PFSK-1 (cell line): ENCODE measurements at regions not wholly inside any gene's neighbourhood (a gene's known extent, or its start where the extent isn't known, plus 50 kb on each side); places are given as distances from the start of the nearest gene placed in this dataset.

Experiments
- FOXP2 ChIP-seq: optimal IDR thresholded peaks from 2 replicates; pipeline ENCODE3; 2011; ENCODE audit warnings: borderline replicate concordance, control low read depth, inconsistent platforms; ENCODE audit not compliant: insufficient read depth; ENCODE audit errors: extremely low read length, extremely low read depth
- POLR2AphosphoS5 ChIP-seq: IDR thresholded peaks from 2 replicates; pipeline ENCODE4 v1.6.1; 2012; ENCODE audit warnings: low read depth, mild to moderate bottlenecking, control low read depth, low read length, moderate library complexity
- SIN3A ChIP-seq: IDR thresholded peaks from 2 replicates; pipeline ENCODE4 v1.6.1; 2012; ENCODE audit warnings: mild to moderate bottlenecking, low read length, moderate library complexity, borderline replicate concordance; ENCODE audit not compliant: insufficient read depth
- TAF1 ChIP-seq: IDR thresholded peaks from 2 replicates; pipeline ENCODE4 v1.6.1; 2012; ENCODE audit warnings: low read length, control low read depth, borderline replicate concordance; ENCODE audit not compliant: insufficient read depth
- TF ChIP-seq, protein P1 (sequence below), 2 experiments: IDR thresholded peaks; 2 replicates each; pipeline versions ENCODE4 v1.6.1 to v1.8.0; 2011 to 2012; ENCODE audit warnings: low read depth in 2 of 2, low read length in 2 of 2, control low read depth in 1 of 2, inconsistent platforms in 1 of 2, mild to moderate bottlenecking in 1 of 2, moderate library complexity in 1 of 2; ENCODE audit not compliant: insufficient read depth in 1 of 2

DNA sequence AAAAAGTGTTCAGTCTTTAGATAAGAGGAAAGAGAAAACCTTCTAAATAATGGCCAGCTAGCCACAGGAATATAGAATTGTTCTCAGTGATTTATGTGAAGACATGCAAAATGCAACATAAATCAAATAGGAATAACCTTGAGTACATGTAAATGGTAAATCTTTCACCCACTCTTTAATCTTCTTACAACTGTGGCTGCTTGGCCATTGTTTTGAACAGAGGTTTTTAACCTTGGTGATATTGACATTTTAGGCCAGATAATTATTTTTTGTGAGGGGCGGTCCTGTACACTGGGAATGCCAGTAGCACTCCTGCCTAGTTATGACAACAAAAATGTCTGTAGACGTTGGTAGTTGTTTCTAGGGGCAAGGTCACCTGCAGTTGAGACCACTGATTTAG is 479.9 kb upstream of the NOVA1 start:
- no peak for TF ChIP-seq POLR2AphosphoS5
- TF ChIP-seq SIN3A, result no peak

- no peak for TF ChIP-seq SIN3A
- TF ChIP-seq, protein P1, sequence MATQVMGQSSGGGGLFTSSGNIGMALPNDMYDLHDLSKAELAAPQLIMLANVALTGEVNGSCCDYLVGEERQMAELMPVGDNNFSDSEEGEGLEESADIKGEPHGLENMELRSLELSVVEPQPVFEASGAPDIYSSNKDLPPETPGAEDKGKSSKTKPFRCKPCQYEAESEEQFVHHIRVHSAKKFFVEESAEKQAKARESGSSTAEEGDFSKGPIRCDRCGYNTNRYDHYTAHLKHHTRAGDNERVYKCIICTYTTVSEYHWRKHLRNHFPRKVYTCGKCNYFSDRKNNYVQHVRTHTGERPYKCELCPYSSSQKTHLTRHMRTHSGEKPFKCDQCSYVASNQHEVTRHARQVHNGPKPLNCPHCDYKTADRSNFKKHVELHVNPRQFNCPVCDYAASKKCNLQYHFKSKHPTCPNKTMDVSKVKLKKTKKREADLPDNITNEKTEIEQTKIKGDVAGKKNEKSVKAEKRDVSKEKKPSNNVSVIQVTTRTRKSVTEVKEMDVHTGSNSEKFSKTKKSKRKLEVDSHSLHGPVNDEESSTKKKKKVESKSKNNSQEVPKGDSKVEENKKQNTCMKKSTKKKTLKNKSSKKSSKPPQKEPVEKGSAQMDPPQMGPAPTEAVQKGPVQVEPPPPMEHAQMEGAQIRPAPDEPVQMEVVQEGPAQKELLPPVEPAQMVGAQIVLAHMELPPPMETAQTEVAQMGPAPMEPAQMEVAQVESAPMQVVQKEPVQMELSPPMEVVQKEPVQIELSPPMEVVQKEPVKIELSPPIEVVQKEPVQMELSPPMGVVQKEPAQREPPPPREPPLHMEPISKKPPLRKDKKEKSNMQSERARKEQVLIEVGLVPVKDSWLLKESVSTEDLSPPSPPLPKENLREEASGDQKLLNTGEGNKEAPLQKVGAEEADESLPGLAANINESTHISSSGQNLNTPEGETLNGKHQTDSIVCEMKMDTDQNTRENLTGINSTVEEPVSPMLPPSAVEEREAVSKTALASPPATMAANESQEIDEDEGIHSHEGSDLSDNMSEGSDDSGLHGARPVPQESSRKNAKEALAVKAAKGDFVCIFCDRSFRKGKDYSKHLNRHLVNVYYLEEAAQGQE (IDR thresholded peaks at IDR 0.05; ENCODE audit: insufficient read depth in 1 of 2, low read depth in 2 of 2, low read length in 2 of 2), result no peak
- no peak for TF ChIP-seq POLR2AphosphoS5
- TF ChIP-seq TAF1, result no peak
- no peak for TF ChIP-seq FOXP2
These were observed 480.4 kb upstream of the NOVA1 start for GRCh38 chr14:27078191-27078590.

DNA sequence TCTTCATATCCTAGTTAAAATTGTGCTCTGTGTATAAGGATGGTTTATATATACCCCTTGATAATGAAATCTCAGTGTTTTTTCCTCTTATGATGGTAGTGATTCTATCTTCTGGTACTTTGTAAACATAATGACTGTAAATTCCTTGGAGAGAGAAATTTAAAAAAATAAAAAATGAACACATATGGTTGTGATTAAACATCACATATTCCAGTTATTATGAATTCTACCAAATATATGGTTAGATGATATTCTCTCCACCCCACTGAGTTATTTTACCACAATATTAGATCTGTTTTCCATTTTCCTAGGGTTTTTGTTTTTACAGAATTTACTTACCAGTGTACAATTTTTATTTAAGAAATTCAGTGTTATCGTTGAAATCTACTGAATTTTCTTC is 481.9 kb upstream of the NOVA1 start:
- TF ChIP-seq TAF1 (no peak), FOXP2 (no peak), POLR2AphosphoS5 (no peak), SIN3A (no peak)
- TF ChIP-seq, protein P1 (IDR thresholded peaks at IDR 0.05; ENCODE audit: insufficient read depth in 1 of 2, low read depth in 2 of 2, low read length in 2 of 2), result no peak

DNA sequence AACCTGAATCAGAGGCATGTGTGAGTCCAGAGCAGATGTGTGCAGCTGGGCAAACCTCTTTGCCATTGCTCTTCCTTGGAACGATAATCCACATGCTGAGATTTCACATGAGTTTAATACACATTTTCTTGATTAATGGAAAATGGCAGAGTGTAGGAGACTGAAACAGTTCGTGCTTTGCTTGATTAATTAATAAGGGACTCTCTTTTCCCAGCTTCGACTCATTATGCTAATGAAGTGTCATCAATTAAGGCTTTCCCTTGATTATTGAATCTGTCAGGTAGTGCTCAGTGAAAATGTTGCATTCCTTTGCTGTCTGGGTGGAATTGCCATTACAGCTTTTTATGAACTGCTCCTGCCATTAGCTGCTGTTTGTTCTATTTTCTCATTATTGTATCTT is 487.7 kb upstream of the NOVA1 start:
- TF ChIP-seq, protein P1 (IDR thresholded peaks at IDR 0.05; ENCODE audit: insufficient read depth in 1 of 2, low read depth in 2 of 2, low read length in 2 of 2), result no peak

DNA sequence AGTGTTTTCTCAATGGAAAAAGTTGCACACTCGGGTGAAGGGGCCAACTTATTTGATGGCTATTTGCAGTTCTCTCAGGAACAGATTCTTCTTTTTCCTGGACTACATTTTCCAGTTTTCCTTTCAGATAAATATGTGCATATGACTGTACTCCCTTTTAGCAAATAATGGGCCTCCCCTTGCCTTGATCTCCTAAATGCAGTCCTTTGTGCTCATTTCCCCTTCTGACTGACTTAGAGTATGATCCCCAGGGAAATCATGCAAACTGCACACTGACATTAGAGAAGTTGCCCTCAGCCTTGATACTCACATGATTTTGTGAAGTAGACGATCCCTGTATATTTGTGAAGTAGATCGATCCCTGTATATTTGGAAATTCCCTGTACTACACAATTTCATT is 492.9 kb upstream of the NOVA1 start:
- TF ChIP-seq FOXP2 (no peak), TAF1 (no peak)
- TF ChIP-seq, protein P1 (IDR thresholded peaks at IDR 0.05; ENCODE audit: insufficient read depth in 1 of 2, low read depth in 2 of 2, low read length in 2 of 2), result no peak

DNA sequence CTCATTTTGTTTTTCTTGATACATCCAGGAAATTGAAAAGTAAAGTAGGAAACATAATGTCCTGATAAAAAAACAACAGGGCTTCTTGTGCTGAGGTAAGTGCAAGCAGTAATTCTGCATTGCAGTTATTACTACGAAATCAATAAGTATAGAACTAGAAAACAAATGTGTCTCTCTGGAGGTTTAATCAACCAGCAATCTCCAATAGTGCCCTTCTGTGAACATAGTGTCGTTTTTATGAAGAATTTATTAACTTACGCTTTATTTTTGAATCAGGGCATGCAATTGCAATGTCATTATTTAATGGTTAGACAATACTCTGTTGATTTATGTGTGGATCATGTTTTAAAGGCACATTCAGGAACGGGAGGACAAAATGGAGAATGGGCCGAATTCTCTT is 494.1 kb upstream of the NOVA1 start:
- TF ChIP-seq SIN3A, result no peak
- TF ChIP-seq FOXP2, result no peak
- no peak for TF ChIP-seq TAF1
- TF ChIP-seq, protein P1 (IDR thresholded peaks at IDR 0.05; ENCODE audit: insufficient read depth in 1 of 2, low read depth in 2 of 2, low read length in 2 of 2), result no peak
- no peak for TF ChIP-seq POLR2AphosphoS5
